NCI-H526 treated with DMSO at 0.1 percent for 48 hours (cell line): ENCODE measurements at regions not wholly inside any gene's neighbourhood (a gene's known extent, or its start where the extent isn't known, plus 50 kb on each side); places are given as distances from the start of the nearest gene placed in this dataset.
"Not testable (repeated sequence)": the region's sequence is repeated elsewhere in the genome, so short reads cannot be mapped to it uniquely, and the experiment has no call there.

Experiments used
- DNase-seq: peaks from one replicate; lab custom pipeline; 2025; lab: John Stamatoyannopoulos, UW

GRCh38 chr1:102661481-102661880 is 446.8 kb downstream of the COL11A1 start:
- no peak for DNase-seq

GRCh38 chr1:102659876-102660483 is 448.3 kb downstream of the COL11A1 start:
- not testable (repeated sequence) for DNase-seq

GRCh38 chr1:102655034-102655433 is 453.3 kb downstream of the COL11A1 start:
- no peak for DNase-seq

- DNase-seq, result no peak
Observed at GRCh38 chr1:102640872-102641271, 467.4 kb downstream of the COL11A1 start.

GRCh38 chr1:102640312-102640711 is 468.0 kb downstream of the COL11A1 start:
- no peak for DNase-seq

GRCh38 chr1:102631691-102632090 is 476.6 kb downstream of the COL11A1 start:
- no peak for DNase-seq

GRCh38 chr1:102630041-102630440 is 478.3 kb downstream of the COL11A1 start:
- no peak for DNase-seq

- peak; percentile 55 for DNase-seq
Observed at GRCh38 chr1:102628109-102628613, 480.2 kb downstream of the COL11A1 start.

GRCh38 chr1:102627145-102627544 is 481.2 kb downstream of the COL11A1 start:
- DNase-seq, result no peak

- no peak for DNase-seq
Observed at GRCh38 chr1:102615896-102616295, 492.4 kb downstream of the COL11A1 start.

- DNase-seq, result no peak
Observed at GRCh38 chr1:102595106-102595505, 513.2 kb downstream of the COL11A1 start.

GRCh38 chr1:102593276-102593675 is 515.0 kb downstream of the COL11A1 start:
- no peak for DNase-seq

GRCh38 chr1:102588536-102588935 is 519.8 kb downstream of the COL11A1 start:
- DNase-seq, result no peak

GRCh38 chr1:102586022-102586421 is 522.3 kb downstream of the COL11A1 start:
- DNase-seq, result no peak

GRCh38 chr1:102580806-102581205 is 527.5 kb downstream of the COL11A1 start:
- no peak for DNase-seq

- no peak for DNase-seq
Observed at GRCh38 chr1:102578804-102579203, 529.5 kb downstream of the COL11A1 start.

- no peak for DNase-seq
Observed at GRCh38 chr1:102572637-102573036, 535.7 kb downstream of the COL11A1 start.

GRCh38 chr1:102566182-102566581 is 542.1 kb downstream of the COL11A1 start:
- DNase-seq, result no peak

GRCh38 chr1:102562380-102562779 is 545.9 kb downstream of the COL11A1 start:
- no peak for DNase-seq

GRCh38 chr1:102550729-102551384 is 554.1 kb upstream of the OLFM3 start:
- no peak for DNase-seq

GRCh38 chr1:102546251-102546650 is 549.5 kb upstream of the OLFM3 start:
- no peak for DNase-seq

- no peak for DNase-seq
Observed at GRCh38 chr1:102535829-102536505, 539.2 kb upstream of the OLFM3 start.

GRCh38 chr1:102531036-102531435 is 534.3 kb upstream of the OLFM3 start:
- DNase-seq, result no peak
